OCI-LY1 (cell line): ENCODE measurements at regions not wholly inside any gene's neighbourhood (a gene's known extent, or its start where the extent isn't known, plus 50 kb on each side); places are given as distances from the start of the nearest gene placed in this dataset.

Source experiments
- H2AFZ ChIP-seq: fragments of 200-600 bp; sonication (generic), shearing (Covaris generic); 2 replicates; pipeline ENCODE4 v1.6.0; 2014; ENCODE audit warnings: antibody characterized with exemption, mild to moderate bottlenecking, low read length
- H3F3A ChIP-seq: fragments of 200-600 bp; sonication (generic), shearing (Covaris generic); 2 replicates; pipeline ENCODE4 v1.6.0; 2014; ENCODE audit warnings: mild to moderate bottlenecking, antibody characterized with exemption, low read length, moderate library complexity; ENCODE audit not compliant: insufficient read depth
- H3K27ac ChIP-seq: fragments of 200-600 bp; sonication (generic); 2 replicates; pipeline ENCODE4 v1.5.1; 2014; ENCODE audit warnings: low read length, mixed run types, mild to moderate bottlenecking, low read depth; ENCODE audit not compliant: poor library complexity, severe bottlenecking
- H3K27me3 ChIP-seq: fragments of 200-600 bp; sonication (generic); 2 replicates; pipeline ENCODE4 v1.6.0; 2014; ENCODE audit warnings: antibody characterized with exemption, mild to moderate bottlenecking, low read length, moderate library complexity; ENCODE audit not compliant: insufficient read depth
- H3K36me3 ChIP-seq: fragments of 200-600 bp; sonication (generic); 2 replicates; pipeline ENCODE4 v1.6.1; 2014; ENCODE audit warnings: mild to moderate bottlenecking, antibody characterized with exemption, low read length, moderate library complexity, mixed read lengths; ENCODE audit not compliant: insufficient read depth
- H3K4me1 ChIP-seq: fragments of 200-600 bp; sonication (generic); 2 replicates; pipeline ENCODE4 v1.5.1; 2014; ENCODE audit warnings: mild to moderate bottlenecking, low read length, moderate library complexity; ENCODE audit not compliant: insufficient read depth, severe bottlenecking
- H3K4me2 ChIP-seq: fragments of 200-600 bp; sonication (generic), shearing (Covaris generic); 2 replicates; pipeline ENCODE4 v1.6.1; 2014; ENCODE audit warnings: low read length
- H3K4me3 ChIP-seq: fragments of 200-600 bp; sonication (generic); 2 replicates; pipeline ENCODE4 v1.5.1; 2014; ENCODE audit warnings: low read length, low read depth, mild to moderate bottlenecking, mixed read lengths; ENCODE audit not compliant: poor library complexity, severe bottlenecking
- H3K79me2 ChIP-seq: fragments of 200-600 bp; shearing (Covaris generic); 2 replicates; pipeline ENCODE4 v1.6.1; 2016; ENCODE audit warnings: mixed run types, low read length, mixed read lengths; ENCODE audit not compliant: insufficient read depth
- H3K9ac ChIP-seq: fragments of 200-600 bp; sonication (generic), shearing (Covaris generic); 2 replicates; pipeline ENCODE4 v1.6.1; 2014; ENCODE audit warnings: mild to moderate bottlenecking, low read length, mixed read lengths
- H3K9me2 ChIP-seq: fragments of 200-600 bp; sonication (generic), shearing (Covaris generic); 2 replicates; pipeline ENCODE4 v1.6.1; 2014; ENCODE audit warnings: low read depth, mild to moderate bottlenecking, low read length, mixed read lengths
- H3K9me3 ChIP-seq: fragments of 200-600 bp; shearing (Covaris generic); 2 replicates; pipeline ENCODE4 v1.6.1; 2014; ENCODE audit warnings: low read length, mixed read lengths
- H4K20me1 ChIP-seq: fragments of 200-600 bp; sonication (generic), shearing (Covaris generic); 2 replicates; pipeline ENCODE4 v1.6.0; 2016; ENCODE audit warnings: mild to moderate bottlenecking, low read length; ENCODE audit not compliant: insufficient read depth
- EZH2 ChIP-seq: fragments of 200-600 bp; sonication (generic), shearing (Covaris generic); IDR thresholded peaks from 2 replicates; pipeline ENCODE4 v1.8.0; 2017; ENCODE audit warnings: borderline replicate concordance, mixed run types, mild to moderate bottlenecking, antibody characterized with exemption, low read length, moderate library complexity, mixed read lengths
- TF ChIP-seq, protein P1 (sequence below): fragments of 200-600 bp; sonication (generic), shearing (Covaris generic); IDR thresholded peaks from 2 replicates; pipeline ENCODE4 v1.5.1; 2017; ENCODE audit warnings: mild to moderate bottlenecking, antibody characterized with exemption, low read length, moderate library complexity, mixed read lengths

DNA sequence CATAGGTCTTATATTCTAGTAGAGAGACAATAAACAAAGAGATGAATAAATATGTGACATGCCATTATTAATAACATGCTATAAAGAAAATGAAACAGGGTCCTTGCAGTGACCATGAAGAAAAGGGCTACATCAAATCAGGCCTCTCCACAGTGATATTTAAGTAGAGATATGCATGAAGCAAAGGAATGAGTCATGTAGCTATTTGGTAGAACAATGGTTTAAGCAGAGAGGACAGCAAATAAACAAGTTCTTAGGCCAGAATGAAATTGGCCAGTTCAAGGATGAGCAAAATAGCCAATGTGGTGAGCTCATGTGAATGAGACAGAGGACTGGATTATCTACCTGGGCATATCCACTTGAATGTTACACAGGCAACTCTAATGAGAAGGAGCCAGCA lies 172.2 kb upstream of the FERD3L start:
- Histone ChIP-seq H3K4me2 (no peak overlapping the region), H3K36me3 (no peaks in the 10 kb centered on the region), H3K4me1 (no peaks in the 10 kb centered on the region), H3K9ac (no peak overlapping the region), H3K9me3 (no peaks in the 10 kb centered on the region), H3K79me2 (no peaks in the 10 kb centered on the region), H3K27me3 (no peaks in the 10 kb centered on the region), H3K9me2 (no peaks in the 10 kb centered on the region), H3K4me3 (no peak overlapping the region), H4K20me1 (no peaks in the 10 kb centered on the region), H2AFZ (no peak overlapping the region), H3K27ac (no peak overlapping the region), H3F3A (no peaks in the 10 kb centered on the region)
- TF ChIP-seq EZH2 = no peak
- TF ChIP-seq, protein P1, sequence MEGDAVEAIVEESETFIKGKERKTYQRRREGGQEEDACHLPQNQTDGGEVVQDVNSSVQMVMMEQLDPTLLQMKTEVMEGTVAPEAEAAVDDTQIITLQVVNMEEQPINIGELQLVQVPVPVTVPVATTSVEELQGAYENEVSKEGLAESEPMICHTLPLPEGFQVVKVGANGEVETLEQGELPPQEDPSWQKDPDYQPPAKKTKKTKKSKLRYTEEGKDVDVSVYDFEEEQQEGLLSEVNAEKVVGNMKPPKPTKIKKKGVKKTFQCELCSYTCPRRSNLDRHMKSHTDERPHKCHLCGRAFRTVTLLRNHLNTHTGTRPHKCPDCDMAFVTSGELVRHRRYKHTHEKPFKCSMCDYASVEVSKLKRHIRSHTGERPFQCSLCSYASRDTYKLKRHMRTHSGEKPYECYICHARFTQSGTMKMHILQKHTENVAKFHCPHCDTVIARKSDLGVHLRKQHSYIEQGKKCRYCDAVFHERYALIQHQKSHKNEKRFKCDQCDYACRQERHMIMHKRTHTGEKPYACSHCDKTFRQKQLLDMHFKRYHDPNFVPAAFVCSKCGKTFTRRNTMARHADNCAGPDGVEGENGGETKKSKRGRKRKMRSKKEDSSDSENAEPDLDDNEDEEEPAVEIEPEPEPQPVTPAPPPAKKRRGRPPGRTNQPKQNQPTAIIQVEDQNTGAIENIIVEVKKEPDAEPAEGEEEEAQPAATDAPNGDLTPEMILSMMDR = no peak

DNA sequence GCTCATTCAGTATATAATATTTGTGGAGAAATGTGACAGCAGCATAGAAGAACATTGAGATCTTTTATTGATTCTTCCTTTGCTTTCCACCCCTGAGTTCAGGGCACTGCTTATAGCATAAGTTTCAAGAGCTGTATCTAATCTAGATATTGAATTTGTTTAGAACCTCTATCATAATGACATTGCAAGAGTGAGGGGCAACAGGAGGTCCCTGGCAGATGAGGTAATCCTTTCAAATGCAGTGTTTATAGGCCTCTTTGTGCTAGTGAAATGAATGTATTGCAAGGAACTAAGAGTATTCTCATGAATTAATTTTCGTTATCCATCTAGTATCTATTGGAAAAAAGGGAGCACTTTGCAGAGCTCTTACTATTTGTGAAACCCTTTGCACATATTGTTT lies 167.2 kb upstream of the FERD3L start:
- Histone ChIP-seq H4K20me1 (no peaks in the 10 kb centered on the region), H3K9ac (no peak overlapping the region), H3K27ac (no peak overlapping the region), H3K36me3 (no peaks in the 10 kb centered on the region), H3K4me2 (no peak overlapping the region), H3K4me3 (no peak overlapping the region), H3K9me3 (no peaks in the 10 kb centered on the region), H3K27me3 (no peaks in the 10 kb centered on the region), H2AFZ (no peak overlapping the region), H3F3A (no peaks in the 10 kb centered on the region), H3K9me2 (no peaks in the 10 kb centered on the region), H3K4me1 (no peaks in the 10 kb centered on the region), H3K79me2 (no peaks in the 10 kb centered on the region)
- TF ChIP-seq EZH2 = no peak
- TF ChIP-seq, protein P1 = no peak

DNA sequence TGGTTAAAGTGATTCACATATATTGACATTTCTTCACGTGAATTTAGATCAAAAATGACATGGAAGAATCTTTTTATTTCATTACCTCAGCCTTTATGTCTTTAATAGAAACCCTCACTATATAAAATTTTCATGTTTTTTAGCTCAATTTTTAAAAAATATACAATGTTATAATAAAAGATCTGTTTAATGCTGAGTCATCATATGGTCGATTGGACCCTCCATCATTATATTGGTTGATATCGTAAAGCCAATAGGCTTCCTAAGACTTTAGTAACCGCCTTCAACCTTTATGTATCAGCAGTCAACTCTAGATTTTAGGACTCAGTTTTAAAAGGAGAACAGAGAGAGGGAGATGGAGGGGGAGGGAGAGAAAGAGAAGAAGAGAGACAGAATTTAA lies 162.3 kb upstream of the FERD3L start:
- no peaks in the 10 kb centered on the region for H3K79me2 ChIP-seq
- no peaks in the 10 kb centered on the region for H3K27me3 ChIP-seq
- H3K4me3 ChIP-seq = no peak overlapping the region
- TF ChIP-seq EZH2 = no peak
- TF ChIP-seq, protein P1 = no peak
- H3K4me1 ChIP-seq = no peaks in the 10 kb centered on the region
- no peak overlapping the region for H3K27ac ChIP-seq
- no peak overlapping the region for H2AFZ ChIP-seq
- no peaks in the 10 kb centered on the region for H3F3A ChIP-seq
- no peak overlapping the region for H3K9ac ChIP-seq
- H4K20me1 ChIP-seq = peaks cover 2% of the 10 kb centered on the region; the same call in 1 of the 2 replicates
- no peak overlapping the region for H3K4me2 ChIP-seq
- H3K9me2 ChIP-seq = no peaks in the 10 kb centered on the region
- H3K9me3 ChIP-seq = no peaks in the 10 kb centered on the region
- no peaks in the 10 kb centered on the region for H3K36me3 ChIP-seq
